Tibial nerve (tissue), 3 donors: ENCODE measurements at regions not wholly inside any gene's neighbourhood (a gene's known extent, or its start where the extent isn't known, plus 50 kb on each side); places are given as distances from the start of the nearest gene placed in this dataset.

Experiments
- CTCF ChIP-seq, 5 experiments: fragments of 200-600 bp in 3 of 5; fragments of 450-650 bp in 2 of 5; sonication (generic) in 3 of 5; IDR thresholded peaks; one replicate each; pipeline ENCODE4 v1.5.1; 2016 to 2019; ENCODE audit warnings: antibody characterized with exemption in 5 of 5, mild to moderate bottlenecking in 3 of 5, moderate library complexity in 2 of 5
- POLR2A ChIP-seq, 2 donors: fragments of 450-650 bp; IDR thresholded peaks; one replicate each; pipeline ENCODE4 v1.6.1; 2017; ENCODE audit warnings: antibody characterized with exemption in 2 of 2, mild to moderate bottlenecking in 2 of 2, moderate library complexity in 2 of 2

- no peak for TF ChIP-seq POLR2A (IDR thresholded peaks at IDR 0.05)
- no peak for TF ChIP-seq CTCF (IDR thresholded peaks at IDR 0.05)
Measured at GRCh38 chr3:103077910-103078309, 643.1 kb downstream of the ZPLD1 start.
